ENCODE measurements at regions not wholly inside any gene's neighbourhood (a gene's known extent, or its start where the extent isn't known, plus 50 kb on each side); places are given as distances from the start of the nearest gene placed in this dataset.

GRCh38 chr3:90180543-90180942 lies 1073.1 kb downstream of the EPHA3 start:
- no peaks in the 10 kb centered on the region for H3K79me2 ChIP-seq (ENCODE audit: control insufficient read depth, insufficient read depth, low read length)
- FAIRE-seq = no peak
- no peaks in the 10 kb centered on the region for H3K9me1 ChIP-seq (ENCODE audit: control insufficient read depth, insufficient read depth, low read length)
- ATAC-seq = no peak
- intact Hi-C loops (cut with micrococcal nuclease) (loop anchor here (10.0 kb wide), 1 partner anchor 1976 kb away; no protein-coding TSS in a partner anchor), in situ Hi-C loops (cut with MboI) (no loop called here)
- no peak overlapping the region for H3K4me2 ChIP-seq (ENCODE audit: insufficient read depth, low read length)
- no peak for DNase-seq (ENCODE audit: extremely low read depth in 1 of 4, low spot score in 3 of 4)
- no peak overlapping the region for H3K9ac ChIP-seq (ENCODE audit: insufficient read depth in 1 of 2, low read depth in 2 of 2, low read length in 2 of 2)
- no peaks in the 10 kb centered on the region for H3K27me3 ChIP-seq (ENCODE audit: control insufficient read depth in 2 of 2, insufficient read depth in 2 of 2, low read length in 2 of 2)
- H2AFZ ChIP-seq (ENCODE audit: low read depth, low read length) = no peak overlapping the region
- no peaks in the 10 kb centered on the region for H3K9me3 ChIP-seq (replicated peaks; ENCODE audit: control insufficient read depth, insufficient read depth, low read depth, low read length)
- H3K27ac ChIP-seq (ENCODE audit: extremely low read depth, low read depth, low read length) = no peak overlapping the region
- CTCF ChIA-PET (ENCODE audit: low intra/inter-chr PET ratio) = no interaction called here
- H3K4me1 ChIP-seq (replicated peaks in 1 of 2; ENCODE audit: control insufficient read depth in 2 of 2, insufficient read depth in 2 of 2, low read length in 2 of 2) = no peaks in the 10 kb centered on the region
- H4K20me1 ChIP-seq (replicated peaks; ENCODE audit: control insufficient read depth, insufficient read depth, low read length) = no peaks in the 10 kb centered on the region
- no peak overlapping the region for H3K4me3 ChIP-seq
- no peaks in the 10 kb centered on the region for H3K36me3 ChIP-seq (ENCODE audit: control insufficient read depth, insufficient read depth, low read length)
- 0% methylated on average over 1 of the region's 3 CpGs for WGBS (ENCODE audit: insufficient coverage, low coverage, missing lambda C conversion rate)
- TF ChIP-seq ZNF146 (CRISPR knock-in tag; IDR thresholded peaks at IDR 0.05; ENCODE audit: unreplicated experiment) = no peak
- no peak for TF ChIP-seq RAD51 (IDR thresholded peaks at IDR 0.05; ENCODE audit: borderline replicate concordance, low read depth)
- TF ChIP-seq PHTF2 (CRISPR knock-in tag; IDR thresholded peaks at IDR 0.05) = no peak
- no peak for TF ChIP-seq FOXM1 (IDR thresholded peaks at IDR 0.05; ENCODE audit: low read depth)
- no peak for TF ChIP-seq FOXM1 (CRISPR knock-in tag; IDR thresholded peaks at IDR 0.05; ENCODE audit: low read depth)
- no peak for TF ChIP-seq ZNF263 (CRISPR knock-in tag; IDR thresholded peaks at IDR 0.05; ENCODE audit: borderline replicate concordance)
- TF ChIP-seq THRAP3 (IDR thresholded peaks at IDR 0.05; ENCODE audit: borderline replicate concordance) = no peak
- POLR2A ChIA-PET = no interaction called here
- BruUV-seq (replicated peaks) = no TSS peak
